WTC11 (cell line): ENCODE measurements at regions not wholly inside any gene's neighbourhood (a gene's known extent, or its start where the extent isn't known, plus 50 kb on each side); places are given as distances from the start of the nearest gene placed in this dataset.

ENCODE experiments used
- CREB1 ChIP-seq: sonication (generic); formaldehyde crosslinking; IDR thresholded peaks from 2 replicates; pipeline ENCODE4 v1.8.0; 2023; ENCODE audit warnings: mild to moderate bottlenecking, missing genetic modification reagents
- ESRRA ChIP-seq: sonication (generic); formaldehyde crosslinking; IDR thresholded peaks from 2 replicates; pipeline ENCODE4 v1.8.1; 2022; ENCODE audit warnings: mild to moderate bottlenecking, missing genetic modification reagents, borderline replicate concordance
- IRF2 ChIP-seq: sonication (generic); formaldehyde crosslinking; IDR thresholded peaks from 2 replicates; pipeline ENCODE4 v1.8.0; 2022; ENCODE audit warnings: low read depth, missing genetic modification reagents, borderline replicate concordance
- JAZF1 ChIP-seq: fragments of 250-450 bp; sonication (Bioruptor Pico); IDR thresholded peaks from 2 replicates; pipeline ENCODE4 v1.9.0; 2021; ENCODE audit warnings: moderate library complexity, mild to moderate bottlenecking, inconsistent platforms
- NFYB ChIP-seq: sonication (generic); formaldehyde crosslinking; conservative IDR thresholded peaks from 2 replicates; pipeline ENCODE4 v1.8.0; 2022; ENCODE audit warnings: low read depth, missing genetic modification reagents
- ZNF232 ChIP-seq: sonication (generic); formaldehyde crosslinking; IDR thresholded peaks from 2 replicates; pipeline ENCODE4 v1.8.0; 2022; ENCODE audit warnings: mild to moderate bottlenecking, missing genetic modification reagents
- TF ChIP-seq, protein P1 (sequence below): fragments of 200-600 bp; IDR thresholded peaks from 2 replicates; pipeline ENCODE4 v1.8.0; 2022; ENCODE audit warnings: antibody characterized with exemption
- TF ChIP-seq, protein P2 (sequence below): sonication (generic); formaldehyde crosslinking; IDR thresholded peaks from 2 replicates; pipeline ENCODE4 v1.8.1; 2022; ENCODE audit warnings: low read depth, missing genetic modification reagents, borderline replicate concordance
- TF ChIP-seq, protein P3 (sequence below): sonication (generic); formaldehyde crosslinking; IDR thresholded peaks from 2 replicates; pipeline ENCODE4 v1.8.0; 2022; ENCODE audit warnings: mild to moderate bottlenecking, missing genetic modification reagents
- TF ChIP-seq, protein P4 (sequence below): sonication (generic); formaldehyde crosslinking; IDR thresholded peaks from 2 replicates; pipeline ENCODE4 v1.8.1; 2023; ENCODE audit warnings: mild to moderate bottlenecking, missing genetic modification reagents, borderline replicate concordance
- TF ChIP-seq, protein P5 (sequence below): sonication (generic); formaldehyde crosslinking; IDR thresholded peaks from 2 replicates; pipeline ENCODE4 v1.8.1; 2022; ENCODE audit warnings: mild to moderate bottlenecking, moderate library complexity, missing genetic modification reagents

DNA sequence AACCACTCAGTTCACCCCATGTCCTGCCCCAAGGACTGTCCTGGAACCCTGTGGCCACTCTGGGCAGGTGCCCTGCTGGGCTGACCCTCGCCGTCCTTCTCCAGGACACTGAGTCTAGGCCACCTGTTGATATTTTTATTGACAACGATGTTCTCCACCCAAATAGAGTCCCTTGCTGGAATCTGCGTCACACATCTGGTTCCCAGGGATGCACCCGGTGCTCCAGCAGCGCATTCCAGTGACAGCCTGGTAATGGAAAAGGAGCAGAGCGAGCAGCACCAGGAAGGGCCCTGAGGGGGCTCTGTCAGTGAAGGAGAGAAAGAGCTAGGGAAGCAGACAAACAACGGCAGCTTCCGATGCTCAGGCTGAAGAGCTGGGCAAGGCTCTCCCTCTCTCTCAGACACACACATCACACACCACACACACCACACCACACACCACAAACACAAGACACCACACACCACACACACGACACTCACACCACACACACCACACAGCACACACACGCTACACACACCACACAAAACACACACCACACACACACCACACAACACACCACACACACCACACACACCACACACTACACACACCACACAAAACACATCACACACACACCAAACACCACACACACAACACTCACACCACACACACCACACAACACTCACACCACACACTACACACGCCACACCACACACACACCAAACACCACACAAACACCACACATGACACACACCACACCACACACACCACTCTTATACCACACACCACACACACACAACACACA is 117.9 kb upstream of the THBS2 start:
- TF ChIP-seq, protein P1, sequence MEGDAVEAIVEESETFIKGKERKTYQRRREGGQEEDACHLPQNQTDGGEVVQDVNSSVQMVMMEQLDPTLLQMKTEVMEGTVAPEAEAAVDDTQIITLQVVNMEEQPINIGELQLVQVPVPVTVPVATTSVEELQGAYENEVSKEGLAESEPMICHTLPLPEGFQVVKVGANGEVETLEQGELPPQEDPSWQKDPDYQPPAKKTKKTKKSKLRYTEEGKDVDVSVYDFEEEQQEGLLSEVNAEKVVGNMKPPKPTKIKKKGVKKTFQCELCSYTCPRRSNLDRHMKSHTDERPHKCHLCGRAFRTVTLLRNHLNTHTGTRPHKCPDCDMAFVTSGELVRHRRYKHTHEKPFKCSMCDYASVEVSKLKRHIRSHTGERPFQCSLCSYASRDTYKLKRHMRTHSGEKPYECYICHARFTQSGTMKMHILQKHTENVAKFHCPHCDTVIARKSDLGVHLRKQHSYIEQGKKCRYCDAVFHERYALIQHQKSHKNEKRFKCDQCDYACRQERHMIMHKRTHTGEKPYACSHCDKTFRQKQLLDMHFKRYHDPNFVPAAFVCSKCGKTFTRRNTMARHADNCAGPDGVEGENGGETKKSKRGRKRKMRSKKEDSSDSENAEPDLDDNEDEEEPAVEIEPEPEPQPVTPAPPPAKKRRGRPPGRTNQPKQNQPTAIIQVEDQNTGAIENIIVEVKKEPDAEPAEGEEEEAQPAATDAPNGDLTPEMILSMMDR: no peak
- TF ChIP-seq, protein P2, sequence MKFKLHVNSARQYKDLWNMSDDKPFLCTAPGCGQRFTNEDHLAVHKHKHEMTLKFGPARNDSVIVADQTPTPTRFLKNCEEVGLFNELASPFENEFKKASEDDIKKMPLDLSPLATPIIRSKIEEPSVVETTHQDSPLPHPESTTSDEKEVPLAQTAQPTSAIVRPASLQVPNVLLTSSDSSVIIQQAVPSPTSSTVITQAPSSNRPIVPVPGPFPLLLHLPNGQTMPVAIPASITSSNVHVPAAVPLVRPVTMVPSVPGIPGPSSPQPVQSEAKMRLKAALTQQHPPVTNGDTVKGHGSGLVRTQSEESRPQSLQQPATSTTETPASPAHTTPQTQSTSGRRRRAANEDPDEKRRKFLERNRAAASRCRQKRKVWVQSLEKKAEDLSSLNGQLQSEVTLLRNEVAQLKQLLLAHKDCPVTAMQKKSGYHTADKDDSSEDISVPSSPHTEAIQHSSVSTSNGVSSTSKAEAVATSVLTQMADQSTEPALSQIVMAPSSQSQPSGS (CRISPR knock-in tag): no peak
- no peak for TF ChIP-seq ESRRA (CRISPR knock-in tag)
- no peak for TF ChIP-seq CREB1 (CRISPR knock-in tag)
- TF ChIP-seq, protein P3, sequence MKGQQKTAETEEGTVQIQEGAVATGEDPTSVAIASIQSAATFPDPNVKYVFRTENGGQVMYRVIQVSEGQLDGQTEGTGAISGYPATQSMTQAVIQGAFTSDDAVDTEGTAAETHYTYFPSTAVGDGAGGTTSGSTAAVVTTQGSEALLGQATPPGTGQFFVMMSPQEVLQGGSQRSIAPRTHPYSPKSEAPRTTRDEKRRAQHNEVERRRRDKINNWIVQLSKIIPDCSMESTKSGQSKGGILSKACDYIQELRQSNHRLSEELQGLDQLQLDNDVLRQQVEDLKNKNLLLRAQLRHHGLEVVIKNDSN (CRISPR knock-in tag): no peak
- TF ChIP-seq, protein P4, sequence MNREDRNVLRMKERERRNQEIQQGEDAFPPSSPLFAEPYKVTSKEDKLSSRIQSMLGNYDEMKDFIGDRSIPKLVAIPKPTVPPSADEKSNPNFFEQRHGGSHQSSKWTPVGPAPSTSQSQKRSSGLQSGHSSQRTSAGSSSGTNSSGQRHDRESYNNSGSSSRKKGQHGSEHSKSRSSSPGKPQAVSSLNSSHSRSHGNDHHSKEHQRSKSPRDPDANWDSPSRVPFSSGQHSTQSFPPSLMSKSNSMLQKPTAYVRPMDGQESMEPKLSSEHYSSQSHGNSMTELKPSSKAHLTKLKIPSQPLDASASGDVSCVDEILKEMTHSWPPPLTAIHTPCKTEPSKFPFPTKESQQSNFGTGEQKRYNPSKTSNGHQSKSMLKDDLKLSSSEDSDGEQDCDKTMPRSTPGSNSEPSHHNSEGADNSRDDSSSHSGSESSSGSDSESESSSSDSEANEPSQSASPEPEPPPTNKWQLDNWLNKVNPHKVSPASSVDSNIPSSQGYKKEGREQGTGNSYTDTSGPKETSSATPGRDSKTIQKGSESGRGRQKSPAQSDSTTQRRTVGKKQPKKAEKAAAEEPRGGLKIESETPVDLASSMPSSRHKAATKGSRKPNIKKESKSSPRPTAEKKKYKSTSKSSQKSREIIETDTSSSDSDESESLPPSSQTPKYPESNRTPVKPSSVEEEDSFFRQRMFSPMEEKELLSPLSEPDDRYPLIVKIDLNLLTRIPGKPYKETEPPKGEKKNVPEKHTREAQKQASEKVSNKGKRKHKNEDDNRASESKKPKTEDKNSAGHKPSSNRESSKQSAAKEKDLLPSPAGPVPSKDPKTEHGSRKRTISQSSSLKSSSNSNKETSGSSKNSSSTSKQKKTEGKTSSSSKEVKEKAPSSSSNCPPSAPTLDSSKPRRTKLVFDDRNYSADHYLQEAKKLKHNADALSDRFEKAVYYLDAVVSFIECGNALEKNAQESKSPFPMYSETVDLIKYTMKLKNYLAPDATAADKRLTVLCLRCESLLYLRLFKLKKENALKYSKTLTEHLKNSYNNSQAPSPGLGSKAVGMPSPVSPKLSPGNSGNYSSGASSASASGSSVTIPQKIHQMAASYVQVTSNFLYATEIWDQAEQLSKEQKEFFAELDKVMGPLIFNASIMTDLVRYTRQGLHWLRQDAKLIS: no peak
- TF ChIP-seq, protein P5, sequence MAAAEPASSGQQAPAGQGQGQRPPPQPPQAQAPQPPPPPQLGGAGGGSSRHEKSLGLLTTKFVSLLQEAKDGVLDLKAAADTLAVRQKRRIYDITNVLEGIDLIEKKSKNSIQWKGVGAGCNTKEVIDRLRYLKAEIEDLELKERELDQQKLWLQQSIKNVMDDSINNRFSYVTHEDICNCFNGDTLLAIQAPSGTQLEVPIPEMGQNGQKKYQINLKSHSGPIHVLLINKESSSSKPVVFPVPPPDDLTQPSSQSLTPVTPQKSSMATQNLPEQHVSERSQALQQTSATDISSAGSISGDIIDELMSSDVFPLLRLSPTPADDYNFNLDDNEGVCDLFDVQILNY: no peak
- no peak for TF ChIP-seq NFYB (CRISPR knock-in tag)
- no peak for TF ChIP-seq JAZF1 (CRISPR knock-in tag)
- TF ChIP-seq ZNF232 (CRISPR knock-in tag): no peak
- no peak for TF ChIP-seq IRF2 (CRISPR knock-in tag)
